C4-2B (cell line): ENCODE measurements at regions not wholly inside any gene's neighbourhood (a gene's known extent, or its start where the extent isn't known, plus 50 kb on each side); places are given as distances from the start of the nearest gene placed in this dataset.

Experiments
- ZFX ChIP-seq: fragments of 450-650 bp; IDR thresholded peaks from 2 replicates; pipeline ENCODE4 v1.6.1; 2017
- TF ChIP-seq, protein P1 (sequence below): fragments of 450-650 bp; conservative IDR thresholded peaks from 2 replicates; pipeline ENCODE4 v1.5.1; 2017; ENCODE audit warnings: mild to moderate bottlenecking

GRCh38 chr9:107933097-107933496 is 443.5 kb upstream of the KLF4 start:
- TF ChIP-seq, protein P1, sequence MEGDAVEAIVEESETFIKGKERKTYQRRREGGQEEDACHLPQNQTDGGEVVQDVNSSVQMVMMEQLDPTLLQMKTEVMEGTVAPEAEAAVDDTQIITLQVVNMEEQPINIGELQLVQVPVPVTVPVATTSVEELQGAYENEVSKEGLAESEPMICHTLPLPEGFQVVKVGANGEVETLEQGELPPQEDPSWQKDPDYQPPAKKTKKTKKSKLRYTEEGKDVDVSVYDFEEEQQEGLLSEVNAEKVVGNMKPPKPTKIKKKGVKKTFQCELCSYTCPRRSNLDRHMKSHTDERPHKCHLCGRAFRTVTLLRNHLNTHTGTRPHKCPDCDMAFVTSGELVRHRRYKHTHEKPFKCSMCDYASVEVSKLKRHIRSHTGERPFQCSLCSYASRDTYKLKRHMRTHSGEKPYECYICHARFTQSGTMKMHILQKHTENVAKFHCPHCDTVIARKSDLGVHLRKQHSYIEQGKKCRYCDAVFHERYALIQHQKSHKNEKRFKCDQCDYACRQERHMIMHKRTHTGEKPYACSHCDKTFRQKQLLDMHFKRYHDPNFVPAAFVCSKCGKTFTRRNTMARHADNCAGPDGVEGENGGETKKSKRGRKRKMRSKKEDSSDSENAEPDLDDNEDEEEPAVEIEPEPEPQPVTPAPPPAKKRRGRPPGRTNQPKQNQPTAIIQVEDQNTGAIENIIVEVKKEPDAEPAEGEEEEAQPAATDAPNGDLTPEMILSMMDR, result no peak
- TF ChIP-seq ZFX, result no peak
